Ecto neural progenitor cell (in vitro differentiated cells): ENCODE measurements at regions not wholly inside any gene's neighbourhood (a gene's known extent, or its start where the extent isn't known, plus 50 kb on each side); places are given as distances from the start of the nearest gene placed in this dataset.

Experiments
- DNase-seq: peaks from one replicate; pipeline ENCODE4 v3.0.0-alpha.2; 2018; ENCODE audit warnings: low spot score

DNA sequence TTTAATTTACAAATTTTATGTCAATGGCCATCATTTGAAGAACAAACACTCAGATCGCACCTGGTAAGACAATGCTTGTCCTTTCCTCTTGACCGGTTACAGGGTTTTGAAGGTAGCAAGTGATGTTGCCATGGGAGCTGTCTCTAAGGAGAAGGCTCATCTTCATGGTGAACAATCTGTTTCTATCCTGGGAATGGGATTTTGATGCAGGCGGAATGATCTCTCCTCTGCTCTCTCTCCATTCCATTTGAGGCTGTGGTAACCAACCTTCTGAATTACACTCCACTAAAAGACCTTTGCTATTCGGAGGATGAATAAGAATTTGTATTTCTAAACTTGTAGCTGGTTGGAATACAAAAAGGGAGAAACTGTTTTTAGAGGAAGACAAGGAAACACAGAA is 57.9 kb upstream of the SLC5A9 start:
- no peak for DNase-seq

DNA sequence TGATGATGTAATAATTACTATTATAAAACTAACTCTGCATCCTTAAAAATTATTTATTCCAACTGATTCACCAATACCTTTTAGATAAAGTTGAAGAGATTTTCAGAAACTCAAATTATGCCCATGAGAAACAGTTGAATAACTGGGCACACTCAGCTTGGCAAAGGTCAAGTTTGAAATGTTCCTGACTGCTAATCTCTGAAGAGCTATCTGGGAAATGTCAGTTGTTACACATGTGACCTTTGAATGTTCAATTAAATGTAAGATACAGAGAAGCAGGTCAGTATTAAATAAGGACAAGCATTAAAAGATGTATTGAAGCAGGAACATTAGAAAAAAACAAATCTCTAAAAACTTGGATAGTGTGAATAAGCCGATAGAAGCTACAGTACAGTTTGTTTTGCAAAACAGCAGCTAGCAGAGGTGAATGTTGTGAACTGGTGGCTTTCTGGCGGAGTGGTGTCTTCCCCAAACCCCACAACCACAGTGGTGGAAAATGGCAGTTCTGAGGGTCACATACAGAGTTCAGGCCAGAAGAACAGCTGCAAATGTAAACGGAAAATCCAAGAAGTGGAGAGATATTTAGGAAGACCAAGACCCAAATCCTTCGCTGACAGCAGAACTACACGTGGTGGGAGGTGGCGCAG is 61.9 kb upstream of the SLC5A9 start:
- DNase-seq = no peak

DNA sequence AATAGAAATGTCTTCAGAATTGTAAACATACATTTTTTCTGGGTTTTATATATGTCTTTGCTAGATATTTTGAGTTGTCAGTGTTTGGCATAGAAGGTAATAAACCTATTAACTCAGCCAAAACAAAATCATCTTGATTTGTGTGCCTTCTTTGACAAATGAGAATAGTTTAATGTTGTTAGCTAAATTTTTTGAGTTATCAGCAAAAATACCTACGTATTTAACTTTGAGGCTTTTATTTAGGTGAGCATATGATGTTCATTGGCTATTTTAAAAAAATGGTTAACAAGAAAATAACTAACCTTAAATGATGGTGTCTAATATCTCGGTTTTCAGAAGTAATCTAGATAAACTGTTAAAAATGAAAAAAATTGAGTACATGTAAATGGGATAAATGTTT is 83.2 kb upstream of the SLC5A9 start:
- DNase-seq = no peak

DNA sequence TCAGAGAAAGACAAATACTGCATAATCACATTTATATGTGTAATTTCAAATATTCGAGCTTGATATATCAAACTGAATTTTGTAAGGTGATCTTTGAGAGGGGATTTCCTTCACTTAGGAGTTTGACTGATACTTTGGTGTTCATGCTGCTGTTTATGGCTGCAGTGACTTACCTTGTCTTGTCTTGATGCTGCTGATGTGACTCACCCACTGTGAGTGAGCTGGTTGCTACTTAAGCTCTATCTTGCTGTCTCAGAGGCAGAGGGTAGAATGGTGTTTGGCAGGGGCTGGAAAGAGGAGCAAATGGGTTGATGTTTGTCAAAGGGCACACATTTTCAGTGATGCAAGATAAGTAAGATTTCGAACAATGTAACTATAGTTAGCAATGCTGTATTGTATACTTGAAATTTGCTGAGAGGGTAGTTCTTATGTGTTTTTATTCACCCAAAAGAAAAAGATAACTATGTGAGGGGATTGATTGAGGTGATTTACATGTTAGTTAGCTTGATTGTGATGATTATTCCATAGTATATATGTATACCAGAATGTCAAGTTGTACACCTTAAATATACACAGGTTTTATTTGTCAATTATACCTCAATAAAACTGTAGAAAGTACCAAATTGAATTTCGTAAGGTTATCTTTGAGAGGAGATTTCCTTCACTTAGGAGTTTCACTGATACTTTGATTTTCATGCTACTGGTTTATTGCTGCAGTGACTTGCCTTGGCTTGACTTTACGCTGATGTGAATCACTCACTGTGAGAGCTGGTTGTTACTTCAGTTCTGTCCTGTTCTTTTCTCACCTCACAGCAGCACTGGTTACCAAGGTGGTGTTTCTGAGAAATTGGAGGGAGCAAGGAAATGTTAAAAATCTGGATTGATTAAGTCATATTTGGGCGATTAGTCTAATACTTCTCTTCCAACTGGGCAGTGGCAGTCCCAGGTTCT is 94.5 kb upstream of the SLC5A9 start:
- DNase-seq = no peak

DNA sequence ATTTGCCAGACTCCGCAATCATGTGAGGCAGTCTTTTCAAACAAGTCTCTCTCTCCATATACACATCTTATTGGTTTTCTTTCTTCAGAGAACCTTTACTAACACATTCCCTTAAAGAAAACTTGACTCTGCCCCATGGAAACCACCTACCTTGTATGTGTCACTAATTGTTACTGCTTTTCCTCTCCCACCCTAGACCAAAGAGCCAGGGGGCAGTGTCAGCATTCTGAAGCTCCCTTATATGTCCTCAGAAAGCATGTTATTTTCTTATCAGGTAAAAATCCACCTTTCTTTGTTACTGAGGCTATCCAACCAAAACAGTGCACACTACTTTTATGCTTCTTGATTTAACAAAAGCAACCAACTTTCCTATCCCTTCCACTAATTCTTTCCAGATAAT is 98.9 kb upstream of the SLC5A9 start:
- no peak for DNase-seq

DNA sequence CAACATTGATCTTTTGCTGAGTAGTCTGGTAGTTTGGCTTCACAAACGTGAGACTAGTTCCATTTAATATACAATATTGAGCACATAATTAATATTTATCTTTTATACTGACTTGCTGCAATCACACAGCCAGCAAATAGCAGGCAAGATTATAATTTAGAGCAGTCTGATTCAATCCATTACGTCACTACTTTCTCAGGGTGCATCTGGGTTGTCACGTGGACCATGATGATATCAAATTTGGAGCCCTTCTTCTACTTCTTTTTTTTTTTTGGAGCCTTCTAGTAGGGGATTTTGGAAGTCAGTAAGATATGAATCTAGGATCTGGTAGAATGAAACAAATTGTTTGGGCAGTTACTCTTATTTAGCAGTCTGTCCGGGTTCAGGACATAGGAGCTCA is 100.6 kb upstream of the SLC5A9 start:
- DNase-seq = no peak

DNA sequence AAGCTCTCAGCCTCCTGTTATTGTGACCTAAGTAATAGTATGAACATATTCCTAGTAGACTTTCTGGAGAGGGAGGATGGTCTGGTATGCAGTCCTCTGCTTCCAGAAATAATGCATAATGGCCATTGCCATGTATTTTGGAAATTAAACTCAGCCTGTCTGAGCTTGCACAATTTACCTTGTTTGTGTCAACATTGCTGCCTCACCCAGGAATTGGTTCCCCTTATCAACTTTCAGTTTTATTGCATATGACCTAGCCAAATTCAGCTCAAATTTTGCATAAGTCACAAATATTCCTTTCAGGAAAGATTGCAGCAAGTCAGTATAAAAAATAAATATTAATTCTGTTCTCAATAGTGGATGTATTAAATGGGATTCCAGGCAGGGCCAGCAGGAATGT is 101.9 kb upstream of the SLC5A9 start:
- DNase-seq = no peak

DNA sequence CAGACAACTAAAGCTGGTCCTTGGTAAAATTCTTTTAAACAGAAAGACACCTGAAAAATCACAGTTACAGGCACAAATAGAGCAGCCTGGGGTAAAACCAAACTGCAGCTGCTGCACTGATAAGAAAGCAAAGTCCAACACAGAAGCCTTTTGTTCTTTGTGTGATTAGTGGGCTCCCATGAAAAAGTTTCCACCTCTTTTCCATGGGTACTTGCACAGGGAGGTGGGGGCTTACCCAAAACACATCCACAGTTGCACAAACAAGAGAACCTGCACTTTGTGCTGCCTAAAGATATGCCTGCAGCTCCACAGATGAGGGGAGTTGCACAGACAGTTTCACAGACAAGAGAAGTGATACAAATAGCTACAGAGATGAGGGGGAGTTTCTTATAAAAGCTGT is 106.7 kb upstream of the SLC5A9 start:
- DNase-seq = no peak

DNA sequence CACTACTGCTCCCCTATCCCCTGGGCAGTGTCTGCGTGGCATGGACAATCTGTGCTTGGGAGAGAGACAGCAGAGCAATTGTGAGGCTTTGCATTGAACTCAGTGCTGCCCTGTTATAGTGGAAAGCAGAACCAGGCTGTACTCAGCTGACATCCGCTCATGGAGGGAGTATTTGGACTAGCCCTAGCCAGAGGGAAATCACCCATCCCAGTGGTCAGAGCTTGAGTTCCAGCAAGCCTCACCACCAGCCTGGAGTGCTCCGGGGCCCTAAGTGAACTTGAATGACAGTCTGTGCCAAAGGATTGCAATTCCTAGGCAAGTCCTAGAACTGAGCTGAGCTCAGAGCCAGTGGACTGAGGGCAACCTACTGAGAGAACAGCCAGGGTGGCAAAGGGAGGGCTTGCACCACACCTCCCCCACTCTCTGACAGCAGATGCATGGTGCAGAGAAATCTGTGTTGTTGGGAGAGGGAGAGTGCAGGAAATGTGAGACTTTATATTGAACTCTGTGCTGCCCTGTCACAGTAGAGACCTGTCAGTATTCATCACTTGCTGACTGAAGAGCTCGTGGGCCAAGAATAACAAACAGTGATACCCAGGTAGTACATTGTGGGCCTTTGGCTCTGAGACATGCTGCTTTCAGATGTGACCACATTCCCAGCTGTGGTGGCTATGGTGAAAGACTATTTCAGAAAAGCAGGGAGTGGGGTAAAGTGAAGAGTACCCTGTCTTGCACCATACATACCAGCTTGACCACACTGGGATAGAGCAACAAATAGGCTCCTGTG is 107.7 kb upstream of the SLC5A9 start:
- DNase-seq = no peak

DNA sequence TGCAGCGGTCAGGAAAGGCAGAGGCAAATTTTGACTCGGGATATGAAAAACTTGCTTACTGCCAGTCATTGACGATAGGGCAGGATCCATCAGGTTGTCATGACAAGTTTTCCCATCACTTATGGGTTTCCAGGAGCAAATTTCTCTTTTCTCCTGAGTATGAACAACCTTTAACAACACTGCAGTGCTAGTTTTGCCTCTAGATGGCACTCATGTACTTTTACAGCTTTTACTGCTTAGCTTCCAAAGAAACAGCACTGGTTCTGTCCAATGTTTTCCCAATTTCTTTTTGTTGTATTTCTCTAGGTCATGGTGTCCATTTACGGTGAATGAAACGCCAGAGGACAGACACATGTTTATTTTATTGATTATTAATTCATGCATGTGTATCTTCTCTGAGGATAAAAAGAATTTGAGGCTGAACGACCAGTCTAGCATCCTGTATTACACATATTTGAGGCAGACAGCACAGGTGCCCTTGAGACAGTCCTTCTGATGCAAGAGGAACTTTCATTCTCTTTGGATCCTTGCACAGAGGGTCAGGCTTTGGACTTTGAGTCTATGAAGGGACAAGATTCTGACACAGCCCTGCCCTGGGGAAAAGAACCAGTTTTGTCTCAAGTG is 112.3 kb upstream of the TRABD2B start:
- DNase-seq = no peak

DNA sequence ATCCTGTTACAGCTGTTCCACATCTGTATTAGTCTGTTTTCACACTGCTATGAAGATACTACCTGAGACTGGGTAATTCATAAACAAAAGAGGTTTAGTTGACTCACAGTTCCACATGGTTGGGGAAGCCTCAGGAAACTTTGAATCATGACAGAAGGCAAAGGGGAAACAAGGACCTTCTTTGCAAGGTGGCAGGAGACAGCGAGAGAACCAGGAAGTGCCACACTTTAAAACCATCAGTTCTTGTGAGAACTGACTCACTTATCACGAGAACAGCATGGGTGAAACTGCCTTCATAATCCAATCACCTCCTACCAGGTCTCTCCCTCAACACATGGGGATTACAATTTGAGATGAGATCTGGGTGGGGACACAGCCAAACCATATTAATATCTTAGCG is 110.3 kb upstream of the TRABD2B start:
- DNase-seq = no peak

DNA sequence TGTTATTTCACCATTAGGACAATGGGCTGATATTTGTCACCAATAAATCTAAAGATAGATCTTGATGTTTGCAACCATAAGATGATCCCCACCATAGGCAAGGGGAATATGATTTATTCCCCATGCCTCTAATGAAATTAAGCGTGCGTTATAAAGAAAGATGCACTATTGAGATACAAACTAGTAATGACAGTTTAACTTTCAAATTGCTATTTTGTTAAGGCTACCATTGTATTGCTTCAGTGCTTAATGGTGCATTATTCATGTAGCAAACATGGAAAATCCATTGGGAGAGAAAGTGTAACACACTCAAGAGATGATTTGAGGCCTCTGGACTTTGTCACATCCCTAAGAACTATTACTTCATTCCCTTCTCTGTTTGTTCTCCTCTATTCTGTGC is 108.9 kb upstream of the TRABD2B start:
- no peak for DNase-seq

DNA sequence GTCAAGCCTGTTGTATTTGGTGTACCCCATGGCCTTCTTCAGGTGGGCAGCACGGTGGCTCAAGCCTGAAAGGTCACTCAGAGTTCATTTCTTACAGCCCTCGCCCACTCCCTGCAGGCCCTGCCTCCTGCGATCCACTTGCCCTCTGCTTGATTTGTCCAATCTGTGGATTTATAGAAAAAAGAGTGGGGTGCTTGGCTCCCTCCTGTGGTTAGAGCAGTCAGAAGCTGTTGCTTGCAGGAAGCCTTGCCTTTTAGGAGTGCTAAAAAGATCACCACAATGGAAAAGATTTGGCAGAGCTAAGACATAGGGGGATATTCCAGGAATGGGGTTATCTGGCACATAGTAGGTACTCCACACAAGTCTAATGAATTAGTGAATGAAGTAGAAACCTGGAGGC is 108.0 kb upstream of the TRABD2B start:
- no peak for DNase-seq

DNA sequence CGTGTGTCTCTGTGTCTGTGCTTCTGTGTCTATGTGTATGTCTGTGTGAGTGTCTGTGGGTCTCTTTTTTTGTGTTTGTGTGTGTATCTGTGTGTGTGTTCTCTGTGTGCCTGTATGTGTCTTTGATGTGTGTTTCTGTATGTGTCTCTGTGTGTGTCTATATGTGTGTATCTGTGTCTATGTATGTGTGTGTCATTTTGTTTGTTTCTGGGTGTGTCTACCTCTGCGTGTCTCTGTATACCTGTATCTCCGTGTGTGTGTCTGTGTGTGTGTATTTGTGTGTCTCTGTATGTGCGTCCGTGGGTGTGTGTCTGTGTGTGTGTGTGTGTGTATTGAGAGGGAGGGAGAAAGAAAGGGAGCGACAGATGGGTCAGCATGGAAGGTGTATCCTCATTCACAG is 106.3 kb upstream of the TRABD2B start:
- DNase-seq = no peak

DNA sequence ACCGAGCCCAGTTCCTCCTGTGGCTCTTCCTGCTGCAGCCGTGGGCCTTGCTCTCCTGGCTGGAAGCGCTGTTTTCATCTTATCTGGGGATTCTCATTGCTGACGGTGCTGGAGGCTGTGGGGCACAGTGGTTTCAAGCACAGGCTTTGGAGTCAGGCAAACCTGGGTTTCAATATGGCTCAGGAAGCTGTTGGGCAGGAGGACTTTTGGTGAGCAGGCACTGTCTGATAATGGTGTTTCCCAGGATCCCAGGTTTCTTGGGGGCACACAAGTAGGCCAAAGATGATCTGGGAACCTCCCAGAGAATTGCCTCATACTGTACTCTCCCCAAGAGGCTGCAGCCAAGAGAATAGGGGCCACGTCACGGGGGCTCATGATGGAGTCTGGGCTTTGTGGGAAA is 105.6 kb upstream of the TRABD2B start:
- no peak for DNase-seq

DNA sequence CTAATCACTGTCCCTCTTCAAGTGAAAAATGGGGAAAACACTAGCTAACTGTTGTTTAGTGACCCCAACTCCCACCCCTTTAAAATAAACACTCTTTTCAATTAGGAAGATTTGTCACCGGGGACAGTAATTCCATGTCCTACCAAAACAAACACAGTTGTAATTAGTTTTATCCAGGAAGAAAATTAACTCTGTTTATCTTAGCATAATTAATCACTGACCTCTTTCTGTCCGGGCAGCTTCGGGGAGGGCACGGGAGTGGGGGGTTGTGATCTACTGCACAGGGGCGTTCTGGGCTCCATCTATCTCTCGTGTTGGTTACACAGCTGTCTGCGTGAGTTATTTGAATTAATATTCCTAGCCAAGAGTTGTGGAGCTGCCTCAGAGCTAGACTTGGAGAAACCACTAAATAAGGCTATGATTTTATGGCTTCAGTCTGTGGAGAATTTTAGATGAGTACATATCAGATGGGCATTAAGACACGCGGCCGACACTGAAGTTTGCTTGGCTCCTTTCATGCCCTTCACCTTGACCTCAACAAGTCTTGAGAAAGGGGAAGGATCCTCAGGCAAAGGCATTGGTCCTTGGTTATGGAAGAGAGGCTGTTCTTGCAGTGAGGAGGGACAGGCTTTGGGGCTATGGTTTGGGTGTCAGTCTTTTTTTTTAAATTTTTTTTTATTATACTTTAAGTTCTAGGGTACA is 102.0 kb upstream of the TRABD2B start:
- DNase-seq = no peak

DNA sequence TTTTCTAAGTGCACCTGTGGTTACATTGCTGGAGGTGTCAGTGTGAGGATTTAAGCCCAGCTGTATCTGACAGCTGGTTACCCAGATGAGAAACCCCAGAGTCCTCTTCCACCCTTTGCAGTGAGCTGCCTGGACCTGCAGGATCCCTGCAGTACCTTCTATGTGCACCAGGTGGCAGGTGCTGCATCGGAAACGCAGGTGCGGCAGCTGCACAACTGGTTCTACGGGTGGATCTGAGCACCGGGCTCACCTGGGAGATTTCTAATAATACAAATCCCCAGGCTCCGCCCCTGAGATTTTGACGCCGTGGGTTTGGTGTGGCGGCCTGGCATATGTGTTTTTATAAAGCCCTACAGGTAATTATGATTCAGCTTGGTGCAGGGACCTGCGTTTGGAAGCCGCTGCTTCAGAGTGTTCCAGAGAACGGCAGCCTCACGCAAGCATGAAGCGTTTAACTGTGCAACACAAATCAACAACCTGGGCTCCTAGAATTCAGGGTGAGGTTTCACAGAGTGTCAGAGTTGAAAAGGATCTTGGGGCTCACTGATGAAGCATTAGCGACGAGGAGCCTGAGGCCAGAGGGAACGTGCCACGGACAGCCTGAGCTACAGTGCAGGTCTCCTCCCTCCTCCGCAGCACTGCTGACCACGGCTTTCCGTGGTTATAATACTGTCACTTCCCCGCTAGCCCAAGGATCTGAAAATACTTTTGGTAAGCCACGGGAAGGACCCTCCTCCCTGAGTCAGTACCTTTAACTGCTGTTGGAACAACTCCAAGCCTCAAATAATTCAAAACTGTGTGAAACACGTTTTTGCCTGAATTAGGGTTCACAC is 96.7 kb upstream of the TRABD2B start:
- DNase-seq = peak; percentile 82

DNA sequence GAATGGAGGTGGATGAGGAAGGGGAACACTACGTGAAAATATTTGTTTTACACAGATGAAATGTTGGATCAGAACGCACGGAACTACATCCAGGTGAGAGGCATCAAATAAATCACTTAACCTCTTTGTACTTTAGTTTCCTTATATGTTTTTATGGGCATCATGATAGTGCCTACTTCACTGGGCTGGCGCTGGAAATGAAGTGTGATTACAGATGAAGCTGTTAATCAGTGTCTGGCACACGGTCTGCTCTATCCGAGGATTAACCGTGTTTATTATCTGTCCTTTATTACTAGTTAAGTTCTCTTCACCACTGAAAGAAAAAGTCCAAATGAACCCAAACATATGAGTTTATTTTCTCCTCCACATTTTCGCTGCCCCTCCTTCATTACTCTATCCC is 96.0 kb upstream of the TRABD2B start:
- peak; percentile 11 for DNase-seq

DNA sequence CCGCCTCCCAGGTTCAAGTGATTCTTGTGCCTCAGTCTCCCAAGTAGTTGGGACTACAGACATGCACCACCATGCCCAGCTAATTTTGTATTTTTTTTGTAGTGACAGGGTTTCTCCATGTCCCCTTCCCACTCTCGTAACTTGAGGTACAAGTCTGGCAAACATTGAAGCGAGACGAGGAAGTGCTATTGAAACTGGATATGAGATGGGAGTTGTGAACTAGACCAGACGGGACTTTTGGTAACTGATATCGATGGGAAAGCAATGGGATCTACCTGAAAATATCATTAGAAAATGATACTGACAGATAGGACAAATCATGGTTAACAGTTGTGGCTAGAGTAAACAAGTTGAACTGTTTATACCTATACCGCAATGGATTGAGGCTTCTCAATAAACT is 95.2 kb upstream of the TRABD2B start:
- DNase-seq = no peak

DNA sequence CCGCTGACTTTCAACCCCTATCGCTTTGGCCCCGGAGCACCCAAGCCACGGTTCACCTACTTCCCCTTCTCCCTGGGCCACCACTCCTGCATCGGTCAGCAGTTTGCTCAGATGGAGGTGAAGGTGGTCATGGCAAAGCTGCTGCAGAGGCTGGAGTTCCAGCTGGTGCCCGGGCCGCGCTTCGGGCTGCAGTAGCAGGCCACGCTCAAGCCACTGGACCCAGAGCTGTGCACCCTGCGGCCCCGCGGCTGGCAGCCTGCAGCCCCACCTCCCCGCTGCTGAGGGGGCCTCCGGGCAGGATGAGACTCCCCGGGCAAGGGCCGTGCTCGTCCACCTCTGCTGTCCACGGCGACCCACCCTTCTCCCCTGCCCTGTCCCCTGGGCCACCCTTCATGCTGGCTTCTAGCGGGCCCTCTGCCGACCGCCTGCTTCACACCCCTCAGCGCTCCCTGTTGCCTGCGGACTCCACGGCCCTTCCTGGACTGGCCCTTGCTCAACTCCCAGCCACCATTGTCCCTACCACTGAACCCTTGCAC is 92.2 kb upstream of the TRABD2B start:
- DNase-seq = no peak

DNA sequence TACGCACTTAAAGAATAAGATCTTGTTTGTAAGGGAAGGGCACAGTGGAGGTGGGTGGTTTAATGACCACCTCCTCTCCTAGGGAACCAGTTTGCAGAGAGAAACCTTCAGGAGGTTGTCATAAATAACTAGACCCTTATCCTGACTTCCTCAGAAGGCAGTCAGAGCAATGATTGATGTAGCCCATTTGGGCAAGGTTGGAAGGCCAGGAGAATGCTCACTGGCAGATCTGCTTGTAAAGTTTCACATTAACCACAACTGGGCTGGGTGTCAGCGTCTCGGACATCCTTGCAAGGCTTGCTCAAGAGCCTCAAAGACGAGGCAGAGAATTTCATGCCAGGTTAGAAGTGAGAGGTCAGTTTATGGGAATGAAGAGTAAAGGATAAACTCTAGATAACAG is 87.6 kb upstream of the TRABD2B start:
- no peak for DNase-seq
